Endothelial cell of umbilical vein (primary cell): ENCODE measurements at regions not wholly inside any gene's neighbourhood (a gene's known extent, or its start where the extent isn't known, plus 50 kb on each side); places are given as distances from the start of the nearest gene placed in this dataset.
"Not testable (repeated sequence)": the region's sequence is repeated elsewhere in the genome, so short reads cannot be mapped to it uniquely, and the experiment has no call there.

Experiments used
- EZH2 ChIP-seq: IDR thresholded peaks from 2 replicates; pipeline ENCODE4 v1.6.1; 2012; ENCODE audit warnings: borderline replicate concordance, low read depth, mild to moderate bottlenecking, moderate library complexity, low read length, inconsistent platforms; ENCODE audit not compliant: severe bottlenecking
- POLR2A ChIP-seq: IDR thresholded peaks from 2 replicates; pipeline ENCODE4 v1.6.1; 2012; ENCODE audit warnings: low read depth, mild to moderate bottlenecking, control low read depth, low read length
- POLR2AphosphoS5 ChIP-seq: IDR thresholded peaks from 2 replicates; pipeline ENCODE4 v1.6.1; 2012; ENCODE audit warnings: low read depth, mild to moderate bottlenecking, control low read depth, low read length, moderate library complexity; ENCODE audit not compliant: insufficient read depth
- TF ChIP-seq, protein P1 (sequence below), 2 donors: IDR thresholded peaks; 1 replicate in 1 of 2; 2 replicates in 1 of 2; pipeline ENCODE4 v1.5.1; 2011; ENCODE audit warnings: low read length in 2 of 2, mild to moderate bottlenecking in 2 of 2, moderate library complexity in 2 of 2, control low read depth in 1 of 2, inconsistent platforms in 1 of 2, low read depth in 1 of 2; ENCODE audit not compliant: insufficient read depth in 1 of 2; ENCODE audit errors: extremely low read depth in 1 of 2
- TF ChIP-seq, protein P2 (sequence below): IDR thresholded peaks from 2 replicates; pipeline ENCODE4 v1.6.1; 2011; ENCODE audit not compliant: insufficient read depth, insufficient read length

DNA sequence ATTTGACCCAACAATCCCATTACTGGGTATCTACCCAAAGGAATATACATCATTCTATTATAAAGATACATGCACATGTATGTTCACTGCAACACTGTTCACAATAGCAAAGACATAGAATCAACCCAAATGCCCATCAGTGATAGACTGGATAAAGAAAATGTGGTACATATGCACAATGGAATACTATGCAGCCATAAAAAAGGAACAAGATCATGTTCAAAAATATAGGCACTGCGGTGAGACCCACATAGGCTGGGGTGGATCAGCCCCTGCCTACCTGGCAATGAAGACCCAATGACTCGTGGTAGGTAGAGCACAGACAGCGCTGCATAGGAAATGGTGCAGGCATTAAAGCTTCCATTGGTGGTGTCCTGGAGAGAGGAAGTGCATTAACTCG, 88.6 kb upstream of the NFIL3 start:
- not testable (repeated sequence) for TF ChIP-seq EZH2, POLR2AphosphoS5, POLR2A
- TF ChIP-seq, protein P1, sequence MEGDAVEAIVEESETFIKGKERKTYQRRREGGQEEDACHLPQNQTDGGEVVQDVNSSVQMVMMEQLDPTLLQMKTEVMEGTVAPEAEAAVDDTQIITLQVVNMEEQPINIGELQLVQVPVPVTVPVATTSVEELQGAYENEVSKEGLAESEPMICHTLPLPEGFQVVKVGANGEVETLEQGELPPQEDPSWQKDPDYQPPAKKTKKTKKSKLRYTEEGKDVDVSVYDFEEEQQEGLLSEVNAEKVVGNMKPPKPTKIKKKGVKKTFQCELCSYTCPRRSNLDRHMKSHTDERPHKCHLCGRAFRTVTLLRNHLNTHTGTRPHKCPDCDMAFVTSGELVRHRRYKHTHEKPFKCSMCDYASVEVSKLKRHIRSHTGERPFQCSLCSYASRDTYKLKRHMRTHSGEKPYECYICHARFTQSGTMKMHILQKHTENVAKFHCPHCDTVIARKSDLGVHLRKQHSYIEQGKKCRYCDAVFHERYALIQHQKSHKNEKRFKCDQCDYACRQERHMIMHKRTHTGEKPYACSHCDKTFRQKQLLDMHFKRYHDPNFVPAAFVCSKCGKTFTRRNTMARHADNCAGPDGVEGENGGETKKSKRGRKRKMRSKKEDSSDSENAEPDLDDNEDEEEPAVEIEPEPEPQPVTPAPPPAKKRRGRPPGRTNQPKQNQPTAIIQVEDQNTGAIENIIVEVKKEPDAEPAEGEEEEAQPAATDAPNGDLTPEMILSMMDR (IDR thresholded peaks at IDR 0.05; ENCODE audit: extremely low read depth in 1 of 2, insufficient read depth in 1 of 2, low read depth in 1 of 2, low read length in 2 of 2), result not testable (repeated sequence)
- TF ChIP-seq, protein P2, sequence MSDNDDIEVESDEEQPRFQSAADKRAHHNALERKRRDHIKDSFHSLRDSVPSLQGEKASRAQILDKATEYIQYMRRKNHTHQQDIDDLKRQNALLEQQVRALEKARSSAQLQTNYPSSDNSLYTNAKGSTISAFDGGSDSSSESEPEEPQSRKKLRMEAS, result not testable (repeated sequence)
